ENCODE measurements at regions not wholly inside any gene's neighbourhood (a gene's known extent, or its start where the extent isn't known, plus 50 kb on each side); places are given as distances from the start of the nearest gene placed in this dataset.
A peak's percentile ranks its signal among the peaks of the same experiment; 100 is the strongest.

DNA sequence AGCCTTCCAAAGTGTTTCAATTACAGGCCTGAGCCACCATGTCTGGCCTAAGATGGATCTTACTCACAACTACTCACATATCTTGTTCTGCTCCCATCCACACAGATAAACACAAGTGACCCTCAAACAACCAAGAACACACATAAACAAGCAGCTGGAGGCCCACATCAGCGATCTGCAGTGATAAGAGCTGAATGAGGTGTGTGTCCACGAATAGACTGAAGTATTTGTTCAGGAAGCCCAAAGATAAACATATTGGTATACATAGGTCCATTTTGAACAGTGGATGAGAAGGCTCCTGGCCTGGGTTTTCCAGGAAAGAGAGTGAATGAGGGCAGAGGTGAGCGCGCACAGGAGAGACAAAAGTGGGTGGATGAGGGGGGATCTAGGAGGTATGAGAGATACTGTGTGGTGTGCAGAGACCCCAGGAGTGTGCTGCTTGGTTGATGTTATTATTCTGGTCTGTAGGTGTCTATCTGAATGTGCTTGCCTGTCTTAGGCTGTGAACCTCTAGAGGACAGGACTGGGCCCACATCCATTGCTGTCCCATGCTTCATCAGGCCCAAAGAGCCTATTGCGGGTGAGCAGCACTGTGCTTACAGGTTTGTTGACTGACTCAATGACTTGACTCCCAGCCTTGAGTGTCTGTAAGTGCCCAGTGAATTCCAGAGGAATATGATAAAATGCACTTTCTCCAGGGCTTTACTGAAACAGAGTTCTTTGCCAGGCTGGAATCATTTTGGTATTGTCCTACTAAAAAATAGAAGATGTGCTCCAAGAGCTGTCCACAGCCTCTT lies 79.9 kb upstream of the ATP1A1 start:
- no peak overlapping the region for H2AFZ ChIP-seq (ENCODE audit: low read depth, low read length)
- 1% methylated on average over 5 of the region's 5 CpGs for WGBS (ENCODE audit: insufficient coverage, low coverage, missing lambda C conversion rate)
- H3K79me2 ChIP-seq (ENCODE audit: control insufficient read depth, insufficient read depth, low read length), result no peaks in the 10 kb centered on the region
- H3K4me3 ChIP-seq, result no peak overlapping the region
- peaks cover 4 to 7% of the 10 kb centered on the region in 2 experiments; a peak in 4 of 5 replicates for H3K27me3 ChIP-seq (ENCODE audit: control insufficient read depth in 2 of 2, insufficient read depth in 2 of 2, low read length in 2 of 2)
- H3K27ac ChIP-seq (ENCODE audit: extremely low read depth, low read depth, low read length), result no peak overlapping the region
- no peak for TF ChIP-seq ZNF766 (CRISPR knock-in tag; conservative IDR thresholded peaks at IDR 0.05)
- no peak for TF ChIP-seq NR1H2 (CRISPR knock-in tag; IDR thresholded peaks at IDR 0.05)
- 0 out of 2 replicates have a peak, but pooled peaks have one; percentile 3 for TF ChIP-seq CBFA2T3 (IDR thresholded peaks at IDR 0.05)
- H3K4me2 ChIP-seq (ENCODE audit: insufficient read depth, low read length), result no peak overlapping the region
- no TSS peak for BruUV-seq (replicated peaks)
- H3K4me1 ChIP-seq (replicated peaks in 1 of 2; ENCODE audit: control insufficient read depth in 2 of 2, insufficient read depth in 2 of 2, low read length in 2 of 2), result peaks cover 0 to 2% of the 10 kb centered on the region in 2 experiments; a peak in 1 of 5 replicates
- no peaks in the 10 kb centered on the region for H3K9me1 ChIP-seq (ENCODE audit: control insufficient read depth, insufficient read depth, low read length)
- ATAC-seq, result no peak
- ChIA-PET POLR2A (no interaction called here), CTCF (ENCODE audit: low intra/inter-chr PET ratio) (no interaction called here)
- H3K36me3 ChIP-seq (ENCODE audit: control insufficient read depth, insufficient read depth, low read length), result no peaks in the 10 kb centered on the region
- DNase-seq (ENCODE audit: extremely low read depth in 1 of 4, low spot score in 3 of 4), result no peak
- intact Hi-C loops (cut with micrococcal nuclease) (no loop called here), in situ Hi-C loops (cut with MboI) (no loop called here)
- H3K9me3 ChIP-seq (replicated peaks; ENCODE audit: control insufficient read depth, insufficient read depth, low read depth, low read length), result no peaks in the 10 kb centered on the region
- FAIRE-seq, result no peak
- no peak overlapping the region for H3K9ac ChIP-seq (ENCODE audit: insufficient read depth in 1 of 2, low read depth in 2 of 2, low read length in 2 of 2)
- no peaks in the 10 kb centered on the region for H4K20me1 ChIP-seq (replicated peaks; ENCODE audit: control insufficient read depth, insufficient read depth, low read length)

DNA sequence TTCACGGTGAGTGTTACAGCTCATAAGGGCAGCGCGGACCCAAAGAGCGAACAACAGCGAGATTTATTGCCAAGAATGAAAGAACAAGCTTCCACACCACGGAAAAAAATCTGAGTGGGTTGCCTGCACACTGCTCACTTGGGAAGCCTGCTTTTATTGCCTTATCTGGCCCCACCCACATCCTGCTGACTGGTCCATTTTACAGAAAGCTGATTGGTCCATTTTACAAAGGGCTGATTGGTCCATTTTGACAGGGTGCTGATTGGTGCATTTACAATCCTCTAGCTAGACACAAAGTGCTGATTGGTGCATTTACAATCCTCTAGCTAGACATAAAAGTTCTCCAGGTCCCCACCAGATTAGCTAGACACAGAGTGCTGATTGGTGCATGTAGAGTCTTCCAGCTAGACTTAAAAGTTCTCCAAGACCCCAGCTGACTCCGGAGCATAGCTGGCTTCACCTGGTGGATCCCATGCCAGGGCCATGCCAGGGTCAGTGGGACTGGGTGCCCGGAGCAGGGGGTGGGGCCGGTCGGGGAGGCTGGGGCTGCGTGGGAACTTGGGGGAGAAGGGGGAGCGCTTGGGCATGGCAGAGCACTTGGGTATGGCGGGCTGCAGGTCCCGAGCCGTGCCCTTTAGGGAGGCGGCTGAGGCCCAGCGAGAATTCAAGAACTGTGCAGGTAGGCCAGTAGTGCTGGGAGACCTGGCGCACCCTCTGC lies 75.4 kb upstream of the ATP1A1 start:
- peaks cover 0 to 4% of the 10 kb centered on the region in 2 experiments; a peak in 2 of 5 replicates for H3K27me3 ChIP-seq (ENCODE audit: control insufficient read depth in 2 of 2, insufficient read depth in 2 of 2, low read length in 2 of 2)
- no peaks in the 10 kb centered on the region for H3K9me1 ChIP-seq (ENCODE audit: control insufficient read depth, insufficient read depth, low read length)
- DNase-seq (ENCODE audit: extremely low read depth in 1 of 4, low spot score in 3 of 4) (no peak), FAIRE-seq (no peak), ATAC-seq (peak; percentile 31; the same call in 1 of the 3 replicates)
- no peak overlapping the region for H3K4me3 ChIP-seq
- H3K36me3 ChIP-seq (ENCODE audit: control insufficient read depth, insufficient read depth, low read length), result no peaks in the 10 kb centered on the region
- no peak overlapping the region for H3K27ac ChIP-seq (ENCODE audit: extremely low read depth, low read depth, low read length)
- WGBS (ENCODE audit: insufficient coverage, low coverage, missing lambda C conversion rate), result 25% methylated on average over 13 of the region's 18 CpGs
- in situ Hi-C loops (cut with MboI), result no loop called here
- intact Hi-C loops (cut with micrococcal nuclease), result no loop called here
- POLR2A ChIA-PET, result interaction anchor here (0.6 kb wide), 3 partner anchors 14 to 111 kb away, joined by 3 to 4 read pairs (median 3); no protein-coding TSS in a partner anchor
- H2AFZ ChIP-seq (ENCODE audit: low read depth, low read length), result peak overlapping the region; percentile 69
- peaks cover 0 to 2% of the 10 kb centered on the region in 2 experiments; a peak in 1 of 5 replicates for H3K4me1 ChIP-seq (replicated peaks in 1 of 2; ENCODE audit: control insufficient read depth in 2 of 2, insufficient read depth in 2 of 2, low read length in 2 of 2)
- no TSS peak for BruUV-seq (replicated peaks)
- H3K4me2 ChIP-seq (ENCODE audit: insufficient read depth, low read length), result no peak overlapping the region
- H3K9ac ChIP-seq (ENCODE audit: insufficient read depth in 1 of 2, low read depth in 2 of 2, low read length in 2 of 2), result no peak overlapping the region
- CTCF ChIA-PET (ENCODE audit: low intra/inter-chr PET ratio), result no interaction called here
- no peaks in the 10 kb centered on the region for H3K9me3 ChIP-seq (replicated peaks; ENCODE audit: control insufficient read depth, insufficient read depth, low read depth, low read length)
- H4K20me1 ChIP-seq (replicated peaks; ENCODE audit: control insufficient read depth, insufficient read depth, low read length), result no peaks in the 10 kb centered on the region
- no peaks in the 10 kb centered on the region for H3K79me2 ChIP-seq (ENCODE audit: control insufficient read depth, insufficient read depth, low read length)
- no peak for TF ChIP-seq CBFB (CRISPR knock-in tag; IDR thresholded peaks at IDR 0.05)
- no peak for TF ChIP-seq ZNF57 (CRISPR knock-in tag; IDR thresholded peaks at IDR 0.05)
- TF ChIP-seq NFYB (IDR thresholded peaks at IDR 0.05; ENCODE audit: extremely low read depth, insufficient read length), result peak; percentile 52
- TF ChIP-seq MAFG (tag; conservative IDR thresholded peaks at IDR 0.05), result peak; percentile 62
- peak; percentile 89 for TF ChIP-seq ZNF316 (IDR thresholded peaks at IDR 0.05)
- no peak for TF ChIP-seq CREM (IDR thresholded peaks at IDR 0.05; ENCODE audit: low read depth)
- no peak for TF ChIP-seq TGIF2 (CRISPR knock-in tag; IDR thresholded peaks at IDR 0.05)
- TF ChIP-seq SMAD3 (CRISPR knock-in tag; conservative IDR thresholded peaks at IDR 0.05), result no peak
- TF ChIP-seq, protein P1, sequence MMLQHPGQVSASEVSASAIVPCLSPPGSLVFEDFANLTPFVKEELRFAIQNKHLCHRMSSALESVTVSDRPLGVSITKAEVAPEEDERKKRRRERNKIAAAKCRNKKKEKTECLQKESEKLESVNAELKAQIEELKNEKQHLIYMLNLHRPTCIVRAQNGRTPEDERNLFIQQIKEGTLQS (IDR thresholded peaks at IDR 0.05), result no peak
- TF ChIP-seq, protein P1 (CRISPR knock-in tag; conservative IDR thresholded peaks at IDR 0.05), result no peak

All from K562 (cell line).